HCT116 (cell line): ENCODE measurements at regions not wholly inside any gene's neighbourhood (a gene's known extent, or its start where the extent isn't known, plus 50 kb on each side); places are given as distances from the start of the nearest gene placed in this dataset.

Experiments
- ATAC-seq: fragments of 200-7000 bp; cut with Tn5 transposase; 2 replicates; pipeline ENCODE4 v1.9.1; 2020; ENCODE audit warnings: mild to moderate bottlenecking, moderate library complexity
- BruUV-seq: library from RNA; stranded (reverse); fragments of 400-500 nt; replicated peaks from 2 replicates; lab custom pipeline; 2021; lab: Mats Ljungman, UMichigan
- CTCF ChIA-PET: fragments of 300-600 bp; sonication (Branson Sonifier 250); formaldehyde crosslinking; loops from one replicate; lab custom pipeline; 2021; ENCODE audit warnings: antibody characterized with exemption; lab: Charles Lee
- POLR2A ChIA-PET: fragments of 300-600, 350-600 bp; sonication (Branson Sonifier 250); formaldehyde crosslinking; loops from one replicate; lab custom pipeline; 2021; ENCODE audit warnings: antibody characterized with exemption; lab: Charles Lee
- RAD21 ChIA-PET, 2 experiments: fragments of 300-600 bp; sonication (Branson Sonifier 250); formaldehyde crosslinking; loops; one replicate each; lab custom pipeline; 2023; ENCODE audit warnings: low total read pairs in 2 of 2; ENCODE audit not compliant: uncharacterized antibody in 2 of 2, unreplicated experiment in 2 of 2, low non-redundant PET in 1 of 2; lab: Charles Lee
- DNase-seq: peaks from one replicate; pipeline ENCODE4 v3.0.0-alpha.2; 2010; ENCODE audit warnings: low read depth, low spot score
- H2AFZ ChIP-seq: fragments of 200-600 bp; shearing (Covaris generic), sonication (generic); 2 replicates; pipeline ENCODE4 v1.6.1; 2017; ENCODE audit warnings: low read depth, mixed run types, mixed read lengths, antibody characterized with exemption, low read length; ENCODE audit not compliant: poor library complexity, severe bottlenecking
- H3K27ac ChIP-seq: 2 replicates; pipeline ENCODE4 v1.5.1; 2012; ENCODE audit warnings: low read depth, low read length
- H3K27me3 ChIP-seq: fragments of 200-600 bp; sonication (generic); 2 replicates; pipeline ENCODE4 v1.6.1; 2016; ENCODE audit warnings: mixed run types, low read length, mixed read lengths; ENCODE audit not compliant: insufficient read depth
- H3K36me3 ChIP-seq, 2 experiments: fragments of 200-500 bp in 1 of 2; fragments of 200-600 bp in 1 of 2; sonication (Bioruptor generic) in 1 of 2; sonication (generic) in 1 of 2; 2 replicates each; pipeline versions ENCODE4 v1.5.1 to v1.6.1; 2014 to 2016; ENCODE audit warnings: low read length in 2 of 2, inconsistent platforms in 1 of 2, mixed read lengths in 1 of 2, mixed run types in 1 of 2; ENCODE audit not compliant: insufficient read depth in 2 of 2, control insufficient read depth in 1 of 2
- H3K4me1 ChIP-seq, 2 experiments: fragments of 200-600 bp in 1 of 2; sonication (generic) in 1 of 2; 2 replicates each; pipeline versions ENCODE4 v1.5.1 to v1.6.1; 2012 to 2017; ENCODE audit warnings: low read length in 2 of 2, inconsistent platforms in 1 of 2, mild to moderate bottlenecking in 1 of 2, mixed read lengths in 1 of 2, mixed run types in 1 of 2, moderate library complexity in 1 of 2; ENCODE audit not compliant: insufficient read depth in 2 of 2, control insufficient read depth in 1 of 2
- H3K4me2 ChIP-seq: fragments of 200-600 bp; sonication (generic); 2 replicates; pipeline ENCODE4 v1.6.1; 2017; ENCODE audit warnings: mixed run types, low read length, mixed read lengths
- H3K4me3 ChIP-seq, 2 experiments: fragments of 200-600 bp in 1 of 2; sonication (generic) in 1 of 2; replicated peaks in 1 of 2; 2 replicates each; pipeline ENCODE4 v1.5.1; 2011 to 2016; ENCODE audit warnings: low read length in 2 of 2, control low read depth in 1 of 2, low read depth in 1 of 2, mild to moderate bottlenecking in 1 of 2, mixed read lengths in 1 of 2, mixed run types in 1 of 2
- H3K79me2 ChIP-seq: fragments of 200-600 bp; sonication (generic); 2 replicates; pipeline ENCODE4 v1.6.1; 2017; ENCODE audit warnings: mild to moderate bottlenecking, mixed run types, low read length, moderate library complexity, mixed read lengths; ENCODE audit not compliant: insufficient read depth
- H3K9ac ChIP-seq: fragments of 200-600 bp; sonication (generic); 2 replicates; pipeline ENCODE4 v1.6.1; 2016; ENCODE audit warnings: low read length, mixed read lengths
- H3K9me2 ChIP-seq: fragments of 200-600 bp; sonication (generic), shearing (Covaris generic); 2 replicates; pipeline ENCODE4 v1.6.1; 2017; ENCODE audit warnings: mixed run types, mild to moderate bottlenecking, moderate library complexity; ENCODE audit not compliant: insufficient read depth
- H3K9me3 ChIP-seq, 2 experiments: fragments of 200-500 bp in 1 of 2; fragments of 200-600 bp in 1 of 2; sonication (Bioruptor generic) in 1 of 2; sonication (generic) in 1 of 2; 2 replicates each; pipeline ENCODE4 v1.6.1; 2014 to 2017; ENCODE audit warnings: low read length in 2 of 2, mixed read lengths in 2 of 2, inconsistent platforms in 1 of 2, low read depth in 1 of 2, mild to moderate bottlenecking in 1 of 2, mixed run types in 1 of 2, moderate library complexity in 1 of 2; ENCODE audit not compliant: control insufficient read depth in 1 of 2, insufficient read depth in 1 of 2
- H4K20me1 ChIP-seq: fragments of 200-600 bp; sonication (generic), shearing (Covaris generic); 2 replicates; pipeline ENCODE4 v1.6.1; 2017; ENCODE audit warnings: mixed run types, mild to moderate bottlenecking, moderate library complexity; ENCODE audit not compliant: insufficient read depth
- ATF3 ChIP-seq: IDR thresholded peaks from 2 replicates; pipeline ENCODE4 v1.6.1; 2012
- CEBPB ChIP-seq: IDR thresholded peaks from 2 replicates; pipeline ENCODE4 v1.6.1; 2012; ENCODE audit warnings: low read depth
- EGR1 ChIP-seq: IDR thresholded peaks from 2 replicates; pipeline ENCODE4 v1.6.1; 2012; ENCODE audit warnings: low read depth
- ELF1 ChIP-seq: IDR thresholded peaks from 2 replicates; pipeline ENCODE4 v1.6.1; 2012; ENCODE audit warnings: low read depth, borderline replicate concordance
- EZH2 ChIP-seq: fragments of 200-600 bp; sonication (generic); IDR thresholded peaks from 2 replicates; pipeline ENCODE4 v1.6.1; 2017; ENCODE audit warnings: antibody characterized with exemption, mixed run types
- FOSL1 ChIP-seq: IDR thresholded peaks from 2 replicates; pipeline ENCODE4 v1.6.1; 2012; ENCODE audit warnings: low read depth
- JUND ChIP-seq: IDR thresholded peaks from 2 replicates; pipeline ENCODE4 v1.6.1; 2012
- MAX ChIP-seq: IDR thresholded peaks from 2 replicates; pipeline ENCODE4 v1.6.1; 2012
- POLR2A ChIP-seq: IDR thresholded peaks from 2 replicates; pipeline ENCODE4 v1.7.0; 2011; ENCODE audit warnings: borderline replicate concordance; ENCODE audit not compliant: insufficient read depth, insufficient read length; ENCODE audit errors: extremely low read depth
- POLR2AphosphoS5 ChIP-seq: IDR thresholded peaks from 2 replicates; pipeline ENCODE4 v1.6.1; 2011; ENCODE audit warnings: mild to moderate bottlenecking, low read depth, low read length, moderate library complexity
- SIN3A ChIP-seq: IDR thresholded peaks from 2 replicates; pipeline ENCODE4 v1.6.1; 2012; ENCODE audit warnings: low read depth
- SP1 ChIP-seq: IDR thresholded peaks from 2 replicates; pipeline ENCODE4 v1.6.1; 2012; ENCODE audit warnings: low read depth
- SRF ChIP-seq: IDR thresholded peaks from 2 replicates; pipeline ENCODE4 v1.6.1; 2012; ENCODE audit warnings: low read depth
- TCF7L2 ChIP-seq: IDR thresholded peaks from 2 replicates; pipeline ENCODE4 v1.7.0; 2011; ENCODE audit warnings: borderline replicate concordance, inconsistent platforms; ENCODE audit not compliant: insufficient read depth, insufficient read length; ENCODE audit errors: extremely low read depth
- YY1 ChIP-seq: IDR thresholded peaks from 2 replicates; pipeline ENCODE4 v1.6.1; 2011; ENCODE audit warnings: low read length, low read depth, moderate library complexity, mild to moderate bottlenecking; ENCODE audit not compliant: insufficient replicate concordance; ENCODE audit errors: extremely low read depth
- ZBTB33 ChIP-seq: IDR thresholded peaks from 2 replicates; pipeline ENCODE4 v1.6.1; 2011; ENCODE audit warnings: mild to moderate bottlenecking, low read length, moderate library complexity; ENCODE audit not compliant: insufficient replicate concordance; ENCODE audit errors: extremely low read depth
- ZFX ChIP-seq: fragments of 450-650 bp; IDR thresholded peaks from 2 replicates; pipeline ENCODE4 v1.6.1; 2017
- ZNF274 ChIP-seq: fragments of 200-500 bp; sonication (Bioruptor generic); IDR thresholded peaks from 2 replicates; pipeline ENCODE4 v1.6.1; 2014; ENCODE audit warnings: mild to moderate bottlenecking, low read depth, low read length, inconsistent platforms
- intact Hi-C: fragments of 100-400 bp; cut with micrococcal nuclease; formaldehyde crosslinking; loops from 2 replicates; pipeline ENCODE4 v1.10.0; 2022
- TF ChIP-seq, protein P1 (sequence below), 3 experiments: fragments of 200-600 bp in 1 of 3; sonication (generic) in 1 of 3; IDR thresholded peaks in 2 of 3; conservative IDR thresholded peaks in 1 of 3; 2 replicates each; pipeline ENCODE4 v1.5.1; 2012 to 2017; ENCODE audit warnings: low read depth in 2 of 3, low read length in 2 of 3, antibody characterized with exemption in 1 of 3, borderline replicate concordance in 1 of 3, control low read depth in 1 of 3, mild to moderate bottlenecking in 1 of 3, mixed read lengths in 1 of 3, mixed run types in 1 of 3, moderate library complexity in 1 of 3; ENCODE audit not compliant: insufficient read depth in 1 of 3
- TF ChIP-seq, protein P2 (sequence below): IDR thresholded peaks from 2 replicates; pipeline ENCODE4 v1.6.1; 2012; ENCODE audit warnings: low read depth

- no peaks in the 10 kb centered on the region for H3K9me3 ChIP-seq
- H3K9me2 ChIP-seq, result no peaks in the 10 kb centered on the region
- ChIA-PET RAD21 (no interaction called here), CTCF (no interaction called here), POLR2A (no interaction called here)
- no peak for ATAC-seq
- H3K79me2 ChIP-seq, result no peaks in the 10 kb centered on the region
- no peak overlapping the region for H3K4me3 ChIP-seq
- H3K27ac ChIP-seq, result no peak overlapping the region
- no peaks in the 10 kb centered on the region for H3K4me1 ChIP-seq
- no TSS peak for BruUV-seq
- no peak for DNase-seq
- intact Hi-C loops, result no loop called here
- no peak overlapping the region for H3K9ac ChIP-seq
- H3K36me3 ChIP-seq, result no peaks in the 10 kb centered on the region
- no peaks in the 10 kb centered on the region for H4K20me1 ChIP-seq
- TF ChIP-seq SRF, result no peak
- TF ChIP-seq, protein P1, sequence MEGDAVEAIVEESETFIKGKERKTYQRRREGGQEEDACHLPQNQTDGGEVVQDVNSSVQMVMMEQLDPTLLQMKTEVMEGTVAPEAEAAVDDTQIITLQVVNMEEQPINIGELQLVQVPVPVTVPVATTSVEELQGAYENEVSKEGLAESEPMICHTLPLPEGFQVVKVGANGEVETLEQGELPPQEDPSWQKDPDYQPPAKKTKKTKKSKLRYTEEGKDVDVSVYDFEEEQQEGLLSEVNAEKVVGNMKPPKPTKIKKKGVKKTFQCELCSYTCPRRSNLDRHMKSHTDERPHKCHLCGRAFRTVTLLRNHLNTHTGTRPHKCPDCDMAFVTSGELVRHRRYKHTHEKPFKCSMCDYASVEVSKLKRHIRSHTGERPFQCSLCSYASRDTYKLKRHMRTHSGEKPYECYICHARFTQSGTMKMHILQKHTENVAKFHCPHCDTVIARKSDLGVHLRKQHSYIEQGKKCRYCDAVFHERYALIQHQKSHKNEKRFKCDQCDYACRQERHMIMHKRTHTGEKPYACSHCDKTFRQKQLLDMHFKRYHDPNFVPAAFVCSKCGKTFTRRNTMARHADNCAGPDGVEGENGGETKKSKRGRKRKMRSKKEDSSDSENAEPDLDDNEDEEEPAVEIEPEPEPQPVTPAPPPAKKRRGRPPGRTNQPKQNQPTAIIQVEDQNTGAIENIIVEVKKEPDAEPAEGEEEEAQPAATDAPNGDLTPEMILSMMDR (IDR thresholded peaks at IDR 0.05 in 2 of 3, conservative IDR thresholded peaks at IDR 0.05 in 1 of 3; ENCODE audit: borderline replicate concordance in 1 of 3, insufficient read depth in 1 of 3, low read depth in 2 of 3, low read length in 2 of 3), result no peak
- no peak for TF ChIP-seq CEBPB
- TF ChIP-seq, protein P2, sequence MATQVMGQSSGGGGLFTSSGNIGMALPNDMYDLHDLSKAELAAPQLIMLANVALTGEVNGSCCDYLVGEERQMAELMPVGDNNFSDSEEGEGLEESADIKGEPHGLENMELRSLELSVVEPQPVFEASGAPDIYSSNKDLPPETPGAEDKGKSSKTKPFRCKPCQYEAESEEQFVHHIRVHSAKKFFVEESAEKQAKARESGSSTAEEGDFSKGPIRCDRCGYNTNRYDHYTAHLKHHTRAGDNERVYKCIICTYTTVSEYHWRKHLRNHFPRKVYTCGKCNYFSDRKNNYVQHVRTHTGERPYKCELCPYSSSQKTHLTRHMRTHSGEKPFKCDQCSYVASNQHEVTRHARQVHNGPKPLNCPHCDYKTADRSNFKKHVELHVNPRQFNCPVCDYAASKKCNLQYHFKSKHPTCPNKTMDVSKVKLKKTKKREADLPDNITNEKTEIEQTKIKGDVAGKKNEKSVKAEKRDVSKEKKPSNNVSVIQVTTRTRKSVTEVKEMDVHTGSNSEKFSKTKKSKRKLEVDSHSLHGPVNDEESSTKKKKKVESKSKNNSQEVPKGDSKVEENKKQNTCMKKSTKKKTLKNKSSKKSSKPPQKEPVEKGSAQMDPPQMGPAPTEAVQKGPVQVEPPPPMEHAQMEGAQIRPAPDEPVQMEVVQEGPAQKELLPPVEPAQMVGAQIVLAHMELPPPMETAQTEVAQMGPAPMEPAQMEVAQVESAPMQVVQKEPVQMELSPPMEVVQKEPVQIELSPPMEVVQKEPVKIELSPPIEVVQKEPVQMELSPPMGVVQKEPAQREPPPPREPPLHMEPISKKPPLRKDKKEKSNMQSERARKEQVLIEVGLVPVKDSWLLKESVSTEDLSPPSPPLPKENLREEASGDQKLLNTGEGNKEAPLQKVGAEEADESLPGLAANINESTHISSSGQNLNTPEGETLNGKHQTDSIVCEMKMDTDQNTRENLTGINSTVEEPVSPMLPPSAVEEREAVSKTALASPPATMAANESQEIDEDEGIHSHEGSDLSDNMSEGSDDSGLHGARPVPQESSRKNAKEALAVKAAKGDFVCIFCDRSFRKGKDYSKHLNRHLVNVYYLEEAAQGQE, result no peak
- no peak for TF ChIP-seq ELF1
- no peak for TF ChIP-seq POLR2AphosphoS5
- no peak for TF ChIP-seq ATF3
- no peak for TF ChIP-seq FOSL1
- TF ChIP-seq SP1, result no peak
- TF ChIP-seq POLR2A, result no peak
- TF ChIP-seq EZH2, result no peak
- no peak for TF ChIP-seq MAX
- TF ChIP-seq TCF7L2, result no peak
- no peak for TF ChIP-seq SIN3A
- TF ChIP-seq JUND, result no peak
- TF ChIP-seq ZBTB33, result no peak
- TF ChIP-seq EGR1, result no peak
- TF ChIP-seq ZFX, result no peak
- no peak for TF ChIP-seq YY1
- TF ChIP-seq ZNF274, result no peak
- H3K27me3 ChIP-seq, result no peaks in the 10 kb centered on the region
- H2AFZ ChIP-seq, result no peak overlapping the region
- no peak overlapping the region for H3K4me2 ChIP-seq
Measured at GRCh38 chrX:140944710-140945109, 57.7 kb upstream of the SPANXB1 start.
